NCI-H345 treated with DMSO at 0.1 percent for 48 hours (cell line): ENCODE measurements at regions not wholly inside any gene's neighbourhood (a gene's known extent, or its start where the extent isn't known, plus 50 kb on each side); places are given as distances from the start of the nearest gene placed in this dataset.
"Not testable (repeated sequence)": the region's sequence is repeated elsewhere in the genome, so short reads cannot be mapped to it uniquely, and the experiment has no call there.

Experiments used
- DNase-seq: peaks from one replicate; lab custom pipeline; 2025; ENCODE audit not compliant: unreplicated experiment; lab: John Stamatoyannopoulos, UW

- no peak for DNase-seq
Observed at GRCh38 chr13:94824601-94825000, 112.3 kb upstream of the SOX21 start.

DNA sequence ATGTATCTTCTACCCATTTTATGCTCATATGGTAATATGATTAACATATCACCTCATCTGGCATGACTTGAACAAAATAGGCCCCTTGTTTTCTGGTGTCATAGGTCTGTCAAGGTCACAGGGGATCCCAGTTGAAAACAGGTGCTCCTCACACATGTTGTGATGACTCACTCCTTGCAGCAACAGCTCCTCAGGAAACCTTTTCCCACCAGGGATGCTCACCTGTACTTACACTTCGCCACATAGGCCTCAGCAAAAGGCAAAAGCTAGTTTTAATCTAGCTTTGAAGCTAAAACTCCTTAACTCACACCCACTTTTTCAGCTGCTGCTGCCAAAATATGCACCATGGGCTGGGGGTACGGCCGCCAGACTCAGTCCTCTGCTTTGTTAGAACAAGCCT is 110.0 kb upstream of the SOX21 start:
- DNase-seq = no peak

- DNase-seq = no peak
Observed at GRCh38 chr13:94816256-94816655, 103.9 kb upstream of the SOX21 start.

DNA sequence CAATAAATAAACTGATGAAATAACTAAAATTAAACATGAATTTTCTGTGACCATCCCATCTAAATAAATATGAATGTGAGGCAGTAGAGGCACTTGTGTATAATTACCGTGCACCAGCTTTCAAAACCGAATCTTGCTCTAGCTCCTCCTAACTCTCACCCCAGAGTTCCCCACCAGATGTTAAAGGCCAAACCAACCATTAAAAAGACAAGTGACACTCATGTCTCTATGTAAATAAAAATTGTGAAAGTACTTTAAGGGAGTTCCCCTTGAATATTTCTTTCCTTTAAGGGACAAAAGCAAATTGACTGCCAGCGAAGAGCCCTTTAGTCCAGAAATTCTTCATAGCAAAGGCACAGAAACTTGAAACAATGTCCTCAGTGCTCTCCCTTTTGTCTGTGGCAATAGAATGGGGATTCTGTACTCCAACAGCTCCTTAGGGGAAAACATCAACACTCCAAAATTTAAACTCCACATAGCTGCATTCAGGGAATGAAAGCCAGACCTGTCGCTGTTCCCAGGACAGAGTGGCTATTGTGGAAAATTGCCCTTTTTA is 101.7 kb upstream of the SOX21 start:
- DNase-seq = peak; percentile 76

- DNase-seq = no peak
Observed at GRCh38 chr13:94811753-94812152, 99.4 kb upstream of the SOX21 start.

GRCh38 chr13:94800423-94800822 is 88.1 kb upstream of the SOX21 start:
- DNase-seq = no peak

GRCh38 chr13:94799299-94799698 is 87.0 kb upstream of the SOX21 start:
- DNase-seq = no peak

DNA sequence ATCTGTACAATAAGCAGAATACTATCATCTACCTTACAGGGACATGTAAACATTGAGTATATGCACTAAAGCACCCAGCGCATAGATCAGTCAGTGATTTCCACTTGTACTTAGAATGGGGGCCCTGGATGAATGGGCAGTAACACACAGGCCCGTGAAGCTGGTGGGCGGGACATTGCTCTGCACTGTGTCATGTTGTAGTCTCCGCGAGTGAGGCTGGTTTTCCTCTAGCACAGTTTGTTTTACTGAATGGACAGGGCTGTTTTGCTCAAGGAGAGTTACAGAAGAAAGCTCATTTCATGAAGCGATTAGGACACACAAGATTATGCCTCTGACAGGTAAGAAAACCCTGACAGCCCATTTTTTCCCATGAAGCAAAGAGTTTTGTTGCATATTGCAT is 86.4 kb upstream of the SOX21 start:
- DNase-seq = no peak

- no peak for DNase-seq
Observed at GRCh38 chr13:94795292-94795691, 82.9 kb upstream of the SOX21 start.

DNA sequence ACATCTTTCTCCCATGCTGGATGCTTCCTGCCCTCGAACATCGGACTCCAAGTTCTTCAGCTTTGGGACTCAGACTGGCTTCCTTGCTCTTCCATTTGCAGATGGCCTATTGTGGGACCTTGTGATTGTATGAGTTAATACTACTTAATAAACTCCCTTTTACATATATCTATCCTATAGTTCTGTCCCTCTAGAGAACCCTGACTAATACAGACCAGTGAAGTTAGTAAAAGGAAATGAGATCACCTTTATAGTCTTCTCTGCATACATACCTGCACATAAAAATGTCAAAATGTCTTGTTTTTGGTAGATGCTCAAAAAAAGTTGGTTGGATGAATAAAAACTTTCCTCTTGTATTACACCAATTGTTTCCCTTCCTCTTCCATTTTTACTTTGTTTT is 73.9 kb upstream of the SOX21 start:
- not testable (repeated sequence) for DNase-seq

DNA sequence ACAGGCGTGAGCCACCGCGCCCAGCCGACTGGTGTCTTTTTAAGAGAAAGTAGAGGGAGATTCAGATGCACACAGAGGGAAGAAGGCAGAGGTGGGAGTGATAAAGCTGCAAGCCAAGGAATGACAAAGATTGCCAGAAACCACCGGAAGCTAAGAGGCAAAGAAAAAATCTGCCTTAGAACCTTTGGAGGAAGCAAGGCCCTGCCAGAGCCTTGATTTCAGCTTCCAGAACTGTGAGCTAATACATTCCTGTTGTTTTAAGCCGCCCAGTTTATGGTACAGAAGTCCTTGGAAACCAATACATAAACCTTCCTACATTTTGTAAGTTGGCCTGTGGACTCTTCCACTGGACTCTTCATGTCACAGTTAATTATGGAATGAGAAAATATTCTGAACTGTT is 71.7 kb upstream of the SOX21 start:
- no peak for DNase-seq

DNA sequence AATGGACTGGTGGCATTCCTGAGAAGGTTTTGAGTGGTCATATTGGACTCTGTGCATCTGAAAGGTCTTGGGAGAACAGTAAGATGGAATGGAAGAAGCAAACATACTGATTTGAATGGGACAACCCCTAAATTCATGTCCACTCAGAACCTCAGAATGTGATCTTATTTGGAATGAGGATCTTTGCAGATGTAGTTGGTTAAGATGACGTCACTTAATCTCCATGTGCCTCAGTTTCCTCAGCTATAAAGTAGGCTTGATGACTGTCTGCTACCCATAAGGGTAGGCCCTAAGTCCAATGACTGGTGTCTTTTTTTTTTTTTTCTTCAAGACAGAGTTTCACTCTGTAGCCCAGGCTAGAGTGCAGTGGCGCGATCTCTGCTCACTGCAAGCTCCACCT is 71.1 kb upstream of the SOX21 start:
- no peak for DNase-seq

DNA sequence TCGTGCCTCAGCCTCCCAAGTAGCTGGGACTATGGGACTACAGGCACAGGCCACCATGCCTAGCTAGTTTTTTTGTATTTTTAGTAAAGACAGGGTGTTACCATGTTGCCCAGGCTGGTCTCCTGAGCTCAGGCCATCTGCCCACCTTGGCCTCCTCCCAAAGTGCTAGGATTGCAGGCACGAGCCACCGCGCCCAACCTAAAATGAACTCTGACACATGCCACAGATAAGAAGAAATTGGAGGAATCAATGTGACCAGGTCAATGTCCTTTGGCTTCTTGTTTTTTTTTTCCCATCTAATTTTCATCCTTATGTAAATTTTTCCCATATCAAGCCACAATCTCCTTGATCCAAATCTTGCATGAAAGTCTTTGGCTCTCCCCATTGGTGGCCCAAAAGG is 68.1 kb upstream of the SOX21 start:
- DNase-seq = no peak

DNA sequence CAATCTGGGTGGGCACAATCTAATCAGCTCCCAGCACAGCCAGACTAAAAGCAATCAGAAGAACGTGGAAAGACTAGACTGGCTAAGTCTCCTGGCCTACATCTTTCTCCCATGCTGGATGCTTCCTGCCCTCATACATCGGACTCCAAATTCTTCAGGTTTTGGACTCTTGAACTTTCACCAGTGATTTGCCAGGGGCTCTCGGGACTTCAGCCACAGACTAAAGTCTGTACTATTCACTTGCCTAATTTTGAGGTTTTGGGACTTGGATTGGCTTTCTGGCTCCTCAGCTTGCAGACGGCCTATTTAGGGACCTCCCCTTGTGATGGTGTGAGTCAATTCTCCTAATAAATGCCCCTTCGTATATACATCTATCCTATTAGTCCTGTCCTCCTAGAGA is 66.6 kb upstream of the SOX21 start:
- DNase-seq = no peak

GRCh38 chr13:94778585-94778984 is 66.2 kb upstream of the SOX21 start:
- no peak for DNase-seq

- DNase-seq = no peak
Observed at GRCh38 chr13:94776956-94777355, 64.6 kb upstream of the SOX21 start.

- no peak for DNase-seq
Observed at GRCh38 chr13:94776300-94776699, 64.0 kb upstream of the SOX21 start.

GRCh38 chr13:94765814-94766213 is 53.5 kb upstream of the SOX21 start:
- DNase-seq = no peak

DNA sequence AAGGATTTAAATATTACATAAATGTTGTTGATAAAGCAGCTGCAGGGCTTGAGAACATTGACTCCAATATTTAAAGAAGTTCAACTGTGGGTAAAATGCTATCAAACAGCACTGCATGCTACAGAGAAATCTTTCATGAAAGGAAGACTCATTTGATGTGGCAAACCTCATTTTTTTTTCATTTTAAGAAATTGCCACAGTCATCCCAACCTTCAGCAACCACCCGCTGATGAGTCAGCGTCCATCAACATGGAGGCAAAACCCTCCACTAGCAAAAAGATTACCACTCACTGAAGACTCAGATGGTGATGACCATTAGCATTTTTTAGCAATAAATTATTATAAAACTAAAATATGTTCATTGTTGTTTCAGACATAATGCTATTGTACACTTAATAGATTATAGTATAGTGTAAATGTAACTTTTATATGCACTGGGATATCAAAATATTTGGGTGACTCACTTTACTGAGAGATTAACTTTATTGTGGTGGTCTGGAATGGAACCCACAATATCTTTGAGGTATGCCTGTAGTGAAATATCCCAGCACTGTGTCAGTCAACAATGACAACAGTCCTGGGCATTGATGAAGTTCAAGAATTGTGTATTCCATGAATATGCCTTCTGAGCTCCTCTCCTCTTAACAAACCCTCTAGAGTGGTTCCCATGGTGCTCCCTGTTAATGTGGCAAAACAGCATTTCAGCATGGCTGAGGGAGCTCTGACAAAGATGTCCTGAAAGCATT is 52.4 kb upstream of the SOX21 start:
- no peak for DNase-seq
